Endodermal cell (in vitro differentiated cells): ENCODE measurements at regions not wholly inside any gene's neighbourhood (a gene's known extent, or its start where the extent isn't known, plus 50 kb on each side); places are given as distances from the start of the nearest gene placed in this dataset.
A peak's percentile ranks its signal among the peaks of the same experiment; 100 is the strongest.

ENCODE experiments used
- DNase-seq: peaks from one replicate; pipeline ENCODE4 v3.0.0-alpha.2; 2017
- H3K27ac ChIP-seq: 2 replicates; pipeline ENCODE4 v1.5.1; 2013; ENCODE audit warnings: mild to moderate bottlenecking, low read depth, low read length, moderate library complexity
- H3K27me3 ChIP-seq: 2 replicates; pipeline ENCODE4 v1.6.1; 2013; ENCODE audit warnings: mild to moderate bottlenecking, low read length, moderate library complexity; ENCODE audit not compliant: insufficient read depth, control insufficient read depth, poor library complexity, severe bottlenecking
- H3K36me3 ChIP-seq: 2 replicates; pipeline ENCODE4 v1.7.0; 2013; ENCODE audit warnings: mild to moderate bottlenecking, low read length, moderate library complexity; ENCODE audit not compliant: control insufficient read depth, insufficient read depth
- H3K4me1 ChIP-seq: one replicate; pipeline ENCODE4 v1.7.0; 2013; ENCODE audit warnings: low read length; ENCODE audit not compliant: control insufficient read depth, insufficient read depth
- H3K4me3 ChIP-seq: 2 replicates; pipeline ENCODE4 v1.5.1; 2013; ENCODE audit warnings: mild to moderate bottlenecking, low read length, moderate library complexity
- H3K9ac ChIP-seq: 2 replicates; pipeline ENCODE4 v1.6.1; 2013; ENCODE audit warnings: mild to moderate bottlenecking, low read length, moderate library complexity; ENCODE audit not compliant: poor library complexity, severe bottlenecking; ENCODE audit errors: extremely low read depth
- H3K9me3 ChIP-seq: 2 replicates; pipeline ENCODE4 v1.6.1; 2013; ENCODE audit warnings: mild to moderate bottlenecking, low read length, moderate library complexity; ENCODE audit not compliant: control insufficient read depth
- H3K27ac Mint-ChIP-seq: 2 replicates; pipeline ENCODE4 v1.8.0; 2020; ENCODE audit warnings: mixed read lengths
- H3K27me3 Mint-ChIP-seq: 2 replicates; pipeline ENCODE4 v1.8.0; 2021; ENCODE audit warnings: mild to moderate bottlenecking, mixed read lengths; ENCODE audit not compliant: insufficient read depth
- H3K36me3 Mint-ChIP-seq: 2 replicates; pipeline ENCODE4 v1.8.0; 2020; ENCODE audit warnings: low read depth, mixed read lengths
- H3K4me1 Mint-ChIP-seq: 2 replicates; pipeline ENCODE4 v1.8.0; 2020; ENCODE audit warnings: mixed read lengths
- H3K4me3 Mint-ChIP-seq: 2 replicates; pipeline ENCODE4 v1.8.0; 2020; ENCODE audit warnings: mild to moderate bottlenecking, moderate library complexity, mixed read lengths
- H3K9me3 Mint-ChIP-seq: 2 replicates; pipeline ENCODE4 v1.8.0; 2020; ENCODE audit warnings: mild to moderate bottlenecking, mixed read lengths
- CTCF ChIP-seq: fragments of 200-600 bp; sonication (generic); conservative IDR thresholded peaks from 2 replicates; pipeline ENCODE4 v1.5.0; 2021; ENCODE audit warnings: antibody characterized with exemption, mild to moderate bottlenecking
- WGBS, 2 experiments: methylation state at CpG; one replicate each; pipeline versions ENCODE4 v1.1.5 to v1.1.7; 2013; ENCODE audit warnings: missing lambda C conversion rate in 2 of 2, mixed read lengths in 1 of 2; ENCODE audit not compliant: insufficient coverage in 1 of 2, insufficient read length in 1 of 2; 5-methylcytosine and 5-hydroxymethylcytosine counted together

- no peak for DNase-seq
- WGBS, 2 experiments: 98 to 100% methylated on average over 1 to 2 of the region's 2 CpGs
- Histone ChIP-seq H3K27me3 (peaks cover 6% of the 10 kb centered on the region), H3K4me3 (no peak overlapping the region), H3K9ac (no peak overlapping the region), H3K9me3 (no peaks in the 10 kb centered on the region), H3K27ac (no peak overlapping the region), H3K36me3 (no peaks in the 10 kb centered on the region), H3K4me1 (no peaks in the 10 kb centered on the region)
- H3K36me3 Mint-ChIP-seq: no peaks in the 10 kb centered on the region
- no peak for TF ChIP-seq CTCF
- H3K27me3 Mint-ChIP-seq: no peaks in the 10 kb centered on the region
- no peak overlapping the region for H3K27ac Mint-ChIP-seq
- no peak overlapping the region for H3K4me3 Mint-ChIP-seq
- H3K9me3 Mint-ChIP-seq: no peaks in the 10 kb centered on the region
- H3K4me1 Mint-ChIP-seq: no peaks in the 10 kb centered on the region
These were observed 65.5 kb upstream of the PRKD1 start for GRCh38 chr14:29993143-29993542.

- peaks cover 8% of the 10 kb centered on the region for H3K4me1 Mint-ChIP-seq
- WGBS, 2 experiments: 53 to 80% methylated on average over 2 to 3 of the region's 3 CpGs
- Histone ChIP-seq H3K4me1 (no peaks in the 10 kb centered on the region), H3K36me3 (no peaks in the 10 kb centered on the region), H3K27ac (no peak overlapping the region), H3K9me3 (no peaks in the 10 kb centered on the region), H3K4me3 (no peak overlapping the region), H3K27me3 (no peaks in the 10 kb centered on the region), H3K9ac (no peak overlapping the region)
- H3K36me3 Mint-ChIP-seq: no peaks in the 10 kb centered on the region
- no peak for DNase-seq
- no peak overlapping the region for H3K4me3 Mint-ChIP-seq
- no peaks in the 10 kb centered on the region for H3K27me3 Mint-ChIP-seq
- TF ChIP-seq CTCF: peak; percentile 59
- no peak overlapping the region for H3K27ac Mint-ChIP-seq
- H3K9me3 Mint-ChIP-seq: no peaks in the 10 kb centered on the region
These were observed 71.4 kb upstream of the PRKD1 start for GRCh38 chr14:29999013-29999539.

- WGBS, 2 experiments: 97% methylated on average over 3 to 5 of the region's 5 CpGs
- peaks cover 3% of the 10 kb centered on the region for H3K9me3 Mint-ChIP-seq
These were observed 75.2 kb upstream of the PRKD1 start for GRCh38 chr14:30002859-30003258.

More at GRCh38 chr14:30002859-30003258, 75.2 kb upstream of the PRKD1 start:
- H3K4me1 ChIP-seq: no peaks in the 10 kb centered on the region
- H3K36me3 ChIP-seq: no peaks in the 10 kb centered on the region
- Mint-ChIP-seq H3K4me1 (peaks cover 14% of the 10 kb centered on the region), H3K27me3 (no peaks in the 10 kb centered on the region), H3K4me3 (no peak overlapping the region), H3K27ac (no peak overlapping the region), H3K36me3 (peaks cover 2% of the 10 kb centered on the region)
- no peak for TF ChIP-seq CTCF
- no peak overlapping the region for H3K4me3 ChIP-seq
- no peak for DNase-seq
- no peak overlapping the region for H3K27ac ChIP-seq
- H3K9me3 ChIP-seq: no peaks in the 10 kb centered on the region
- H3K27me3 ChIP-seq: no peaks in the 10 kb centered on the region
- no peak overlapping the region for H3K9ac ChIP-seq
